D721Med (cell line): ENCODE measurements at regions not wholly inside any gene's neighbourhood (a gene's known extent, or its start where the extent isn't known, plus 50 kb on each side); places are given as distances from the start of the nearest gene placed in this dataset.
A peak's percentile ranks its signal among the peaks of the same experiment; 100 is the strongest.

Experiments
- DNase-seq: peaks from one replicate; pipeline ENCODE4 v3.0.0; 2011; ENCODE audit warnings: low spot score; ENCODE audit not compliant: insufficient read length
- FAIRE-seq: peaks from 2 replicates; lab custom pipeline; 2011; peaks lifted over from hg19 to GRCh38; lab: Jason Lieb, UNC
- TF ChIP-seq, protein P1 (sequence below): IDR thresholded peaks from 2 replicates; pipeline ENCODE4 v1.5.1; 2012; ENCODE audit warnings: mild to moderate bottlenecking, control low read depth; ENCODE audit not compliant: insufficient read depth; ENCODE audit errors: missing control alignments

DNA sequence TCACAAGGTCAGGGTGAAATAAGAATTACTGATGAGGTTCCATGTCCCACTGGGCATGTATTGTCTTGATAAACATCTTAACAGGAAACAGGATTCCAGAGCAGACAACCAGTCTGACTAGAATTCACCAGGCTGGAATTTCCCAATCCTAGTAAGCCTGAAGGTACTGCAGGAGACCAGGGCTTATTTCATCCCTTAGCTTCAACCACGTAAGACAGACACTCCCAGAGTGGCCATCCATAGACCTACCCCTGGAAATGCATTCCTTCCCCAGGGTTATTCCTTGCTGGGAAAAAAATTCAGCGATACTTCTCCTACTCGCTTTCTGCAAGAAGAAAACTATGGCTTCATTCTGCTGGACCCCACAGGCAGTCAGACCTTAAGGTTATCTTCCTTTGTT, 785.4 kb downstream of the NR2F1-AS1 start:
- DNase-seq (no peak), FAIRE-seq (no peak)
- TF ChIP-seq, protein P1, sequence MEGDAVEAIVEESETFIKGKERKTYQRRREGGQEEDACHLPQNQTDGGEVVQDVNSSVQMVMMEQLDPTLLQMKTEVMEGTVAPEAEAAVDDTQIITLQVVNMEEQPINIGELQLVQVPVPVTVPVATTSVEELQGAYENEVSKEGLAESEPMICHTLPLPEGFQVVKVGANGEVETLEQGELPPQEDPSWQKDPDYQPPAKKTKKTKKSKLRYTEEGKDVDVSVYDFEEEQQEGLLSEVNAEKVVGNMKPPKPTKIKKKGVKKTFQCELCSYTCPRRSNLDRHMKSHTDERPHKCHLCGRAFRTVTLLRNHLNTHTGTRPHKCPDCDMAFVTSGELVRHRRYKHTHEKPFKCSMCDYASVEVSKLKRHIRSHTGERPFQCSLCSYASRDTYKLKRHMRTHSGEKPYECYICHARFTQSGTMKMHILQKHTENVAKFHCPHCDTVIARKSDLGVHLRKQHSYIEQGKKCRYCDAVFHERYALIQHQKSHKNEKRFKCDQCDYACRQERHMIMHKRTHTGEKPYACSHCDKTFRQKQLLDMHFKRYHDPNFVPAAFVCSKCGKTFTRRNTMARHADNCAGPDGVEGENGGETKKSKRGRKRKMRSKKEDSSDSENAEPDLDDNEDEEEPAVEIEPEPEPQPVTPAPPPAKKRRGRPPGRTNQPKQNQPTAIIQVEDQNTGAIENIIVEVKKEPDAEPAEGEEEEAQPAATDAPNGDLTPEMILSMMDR: no peak

DNA sequence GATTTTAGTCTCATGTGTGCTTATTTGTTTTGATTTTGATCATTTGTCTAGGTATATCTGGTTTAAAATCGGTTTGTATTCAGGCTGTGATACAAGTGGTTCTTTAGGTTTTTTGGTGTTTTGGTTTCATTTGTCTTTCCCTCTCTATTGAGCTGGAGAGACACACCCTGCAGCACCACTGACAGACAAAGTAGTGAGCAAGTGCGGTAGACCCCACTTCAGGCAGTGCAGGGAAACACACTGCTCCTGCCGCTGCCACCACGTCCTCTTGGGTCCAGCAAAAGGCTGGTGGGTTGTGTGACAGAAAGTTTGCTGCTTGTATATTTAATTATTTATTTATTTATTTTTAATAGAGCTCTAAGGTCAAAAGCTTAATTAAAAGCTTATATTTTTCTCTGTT, 801.0 kb downstream of the NR2F1-AS1 start:
- TF ChIP-seq, protein P1: no peak
- FAIRE-seq (no peak), DNase-seq (no peak)

DNA sequence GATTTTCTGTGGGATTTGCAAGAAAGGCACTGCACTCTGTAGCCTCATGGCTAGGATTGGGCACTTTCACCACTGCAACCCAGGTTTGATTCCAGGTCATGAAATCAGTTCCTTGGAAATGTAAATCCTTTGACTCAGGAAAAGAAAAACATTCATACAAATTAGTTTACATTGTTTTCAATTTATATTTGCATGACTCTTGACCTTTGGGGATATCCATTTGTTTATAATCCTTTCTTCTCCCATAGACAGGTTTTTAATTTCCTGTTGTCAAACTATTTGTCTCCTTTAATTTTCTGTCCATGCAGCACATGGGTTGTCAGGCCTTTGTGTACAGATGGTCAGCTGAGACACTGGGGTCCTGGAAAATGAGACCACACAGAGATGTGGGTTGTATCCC, 801.5 kb downstream of the NR2F1-AS1 start:
- FAIRE-seq: no peak
- DNase-seq: no peak
- TF ChIP-seq, protein P1: no peak

DNA sequence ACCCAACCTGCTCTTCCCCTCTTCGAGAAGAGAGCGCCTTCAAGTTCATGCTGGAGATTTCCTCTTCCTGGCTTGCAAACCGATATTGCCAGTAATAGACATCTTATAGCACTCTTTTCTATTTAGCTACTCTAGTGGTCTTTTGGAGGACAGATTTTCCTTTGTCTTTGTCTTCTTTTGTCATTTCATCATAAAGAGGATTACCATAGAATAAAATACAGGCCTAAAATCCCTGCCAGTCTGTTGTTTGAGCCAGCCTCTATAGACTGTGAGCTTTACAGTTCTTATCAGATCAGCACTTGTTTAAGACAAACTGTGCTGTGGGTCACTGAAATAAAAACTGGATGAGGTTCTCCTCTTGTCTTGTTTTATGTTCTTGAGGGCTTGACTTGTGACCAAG, 802.8 kb downstream of the NR2F1-AS1 start:
- DNase-seq (no peak), FAIRE-seq (peak; percentile 81)
- TF ChIP-seq, protein P1: no peak

DNA sequence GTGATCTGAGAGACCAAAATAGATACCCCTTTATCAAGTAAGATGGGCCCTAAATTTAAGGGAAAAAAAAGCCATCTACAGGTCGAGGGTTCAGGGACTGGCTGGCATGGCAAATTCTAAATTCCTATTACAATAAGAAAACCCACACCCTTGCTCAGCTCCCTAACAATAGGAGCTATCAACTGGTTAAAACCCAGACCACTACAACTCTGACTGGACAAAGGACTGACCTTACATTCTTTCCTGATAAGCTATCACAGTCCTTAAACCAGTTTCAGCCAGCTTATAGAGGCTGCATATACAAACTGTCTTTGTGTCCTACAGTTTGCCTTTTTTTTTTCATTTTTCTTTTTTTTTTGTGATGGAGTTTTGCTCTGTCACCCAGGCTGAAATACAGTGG, 803.6 kb downstream of the NR2F1-AS1 start:
- FAIRE-seq (no peak), DNase-seq (no peak)
- TF ChIP-seq, protein P1: no peak

DNA sequence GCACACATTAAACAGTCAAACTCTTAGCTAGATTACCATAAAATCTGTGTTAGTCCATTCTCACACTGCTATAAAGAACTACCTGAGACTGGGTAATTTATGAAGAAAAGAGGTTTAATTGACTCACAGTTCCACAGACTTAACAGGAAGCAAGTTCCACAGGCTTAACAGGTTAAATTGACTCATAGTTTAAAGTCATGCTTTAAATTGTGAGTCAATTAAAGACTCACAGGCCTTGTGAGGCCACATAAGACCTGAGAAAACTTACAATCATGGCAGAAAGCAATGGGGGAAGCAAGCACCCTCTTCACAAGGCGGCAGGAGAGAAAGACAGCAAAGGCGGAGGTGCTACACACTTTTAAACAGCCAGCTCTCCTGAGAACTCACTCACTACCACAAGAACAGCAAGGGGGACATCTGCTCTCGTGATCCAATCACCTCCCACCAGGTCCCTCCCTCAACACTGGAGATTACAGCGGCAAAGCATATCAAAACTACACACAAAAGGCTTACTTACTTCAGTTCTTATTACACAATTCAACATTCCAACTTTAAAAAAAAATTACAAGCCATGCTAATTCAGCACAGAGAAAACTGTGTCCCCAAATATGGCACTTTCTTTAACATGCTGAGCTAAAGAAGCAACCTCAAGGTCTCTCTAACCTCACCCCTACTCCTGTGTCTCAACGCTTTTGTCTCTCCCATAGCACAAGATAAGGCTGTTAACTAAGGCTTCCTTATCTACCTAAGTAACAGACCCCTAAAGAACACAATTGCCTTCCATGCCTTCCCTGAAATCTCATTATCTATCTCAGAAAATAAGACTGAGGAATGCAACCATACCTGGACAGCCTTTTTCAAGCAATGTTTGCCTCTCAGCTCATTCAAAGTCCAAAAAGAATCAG, 805.1 kb downstream of the NR2F1-AS1 start:
- no peak for FAIRE-seq
- DNase-seq: no peak
- TF ChIP-seq, protein P1: no peak

DNA sequence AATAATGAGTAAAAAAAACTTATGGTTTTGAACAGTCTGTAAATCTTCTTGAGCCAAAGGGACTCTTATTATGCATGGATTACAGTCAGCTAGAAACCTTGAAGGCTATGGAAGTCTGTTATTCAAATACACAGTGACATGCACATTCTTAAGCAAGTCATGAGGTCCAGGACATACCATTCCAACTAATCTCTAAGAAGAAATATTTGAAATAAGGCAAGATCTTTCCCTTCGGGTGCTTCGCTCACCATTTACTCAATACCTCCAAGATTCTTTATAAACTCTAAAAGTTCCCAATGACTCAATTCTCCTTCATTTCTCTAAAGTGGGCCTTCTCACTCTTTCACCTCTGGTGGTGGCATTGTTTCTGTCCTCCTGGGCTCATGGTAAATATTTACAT, 811.0 kb downstream of the NR2F1-AS1 start:
- DNase-seq (no peak), FAIRE-seq (no peak)
- TF ChIP-seq, protein P1: no peak
